Transverse colon (tissue), 4 donors: ENCODE measurements at regions not wholly inside any gene's neighbourhood (a gene's known extent, or its start where the extent isn't known, plus 50 kb on each side); places are given as distances from the start of the nearest gene placed in this dataset.

Source experiments
- DNase-seq: peaks from one replicate; pipeline ENCODE4 v3.0.0-alpha.2; 2019
- H3K27ac ChIP-seq, 4 donors: fragments of 200-600 bp; sonication (generic); 2 replicates each; pipeline ENCODE4 v1.5.1; 2016 to 2018; ENCODE audit warnings: inconsistent platforms in 4 of 4
- H3K27me3 ChIP-seq: fragments of 200-600 bp; sonication (generic); 2 replicates; pipeline ENCODE4 v1.5.1; 2017; ENCODE audit warnings: inconsistent platforms
- H3K36me3 ChIP-seq, 4 donors: fragments of 200-600 bp; sonication (generic); 2 replicates each; pipeline ENCODE4 v1.5.1; 2017 to 2019; ENCODE audit warnings: inconsistent platforms in 4 of 4
- H3K4me1 ChIP-seq, 4 donors: fragments of 200-600 bp; sonication (generic); 2 replicates each; pipeline ENCODE4 v1.5.1; 2017 to 2020; ENCODE audit warnings: inconsistent platforms in 4 of 4
- H3K4me3 ChIP-seq, 4 donors: fragments of 200-600 bp; sonication (generic); 1 replicate in 1 of 4; 2 replicates in 3 of 4; pipeline versions ENCODE4 v1.5.1 to v1.6.1; 2017 to 2019; ENCODE audit warnings: inconsistent platforms in 4 of 4
- H3K9me3 ChIP-seq, 2 donors: fragments of 200-600 bp; sonication (generic); 2 replicates each; pipeline ENCODE4 v1.5.1; 2017 to 2019; ENCODE audit warnings: inconsistent platforms in 2 of 2
- EP300 ChIP-seq: sonication (generic); formaldehyde crosslinking; IDR thresholded peaks from one replicate; pipeline ENCODE4 v1.6.1; 2017; ENCODE audit warnings: antibody characterized with exemption, low read depth
- POLR2A ChIP-seq: fragments of 450-650 bp; IDR thresholded peaks from one replicate; pipeline ENCODE4 v1.6.1; 2016; ENCODE audit warnings: antibody characterized with exemption, mild to moderate bottlenecking, moderate library complexity
- POLR2AphosphoS5 ChIP-seq, 3 donors: sonication (generic); formaldehyde crosslinking; IDR thresholded peaks; one replicate each; pipeline ENCODE4 v1.6.1; 2016; ENCODE audit warnings: antibody characterized with exemption in 3 of 3
- WGBS, 2 donors: methylation state at CpG; one replicate each; pipeline ENCODE4 v1.1.5; 2018; ENCODE audit warnings: low coverage in 1 of 2; 5-methylcytosine and 5-hydroxymethylcytosine counted together
- in situ Hi-C, 4 donors: fragments of 200-750 bp; cut with MboI; loops; one replicate each; pipeline versions ENCODE4 v1.15.0 to v1.15.1; 2017; ENCODE audit warnings: low sequenced_read_pairs in 3 of 4, low pct_ligation_motif_present in 1 of 4, low pct_unique_long_range_greater_than_20kb in 1 of 4
- intact Hi-C: fragments of 100-400 bp; cut with DNase I; formaldehyde crosslinking; loops from one replicate; pipeline ENCODE4 v1.15.1; 2023; ENCODE audit warnings: low total_unique reads
- TF ChIP-seq, protein P1 (sequence below), 5 experiments: fragments of 200-600 bp in 3 of 5; fragments of 450-650 bp in 2 of 5; sonication (generic) in 3 of 5; IDR thresholded peaks; 1 replicate in 2 of 5; 2 replicates in 3 of 5; pipeline ENCODE4 v1.5.1; 2016 to 2017; ENCODE audit warnings: antibody characterized with exemption in 5 of 5, inconsistent platforms in 3 of 5, mild to moderate bottlenecking in 2 of 5, moderate library complexity in 1 of 5

DNA sequence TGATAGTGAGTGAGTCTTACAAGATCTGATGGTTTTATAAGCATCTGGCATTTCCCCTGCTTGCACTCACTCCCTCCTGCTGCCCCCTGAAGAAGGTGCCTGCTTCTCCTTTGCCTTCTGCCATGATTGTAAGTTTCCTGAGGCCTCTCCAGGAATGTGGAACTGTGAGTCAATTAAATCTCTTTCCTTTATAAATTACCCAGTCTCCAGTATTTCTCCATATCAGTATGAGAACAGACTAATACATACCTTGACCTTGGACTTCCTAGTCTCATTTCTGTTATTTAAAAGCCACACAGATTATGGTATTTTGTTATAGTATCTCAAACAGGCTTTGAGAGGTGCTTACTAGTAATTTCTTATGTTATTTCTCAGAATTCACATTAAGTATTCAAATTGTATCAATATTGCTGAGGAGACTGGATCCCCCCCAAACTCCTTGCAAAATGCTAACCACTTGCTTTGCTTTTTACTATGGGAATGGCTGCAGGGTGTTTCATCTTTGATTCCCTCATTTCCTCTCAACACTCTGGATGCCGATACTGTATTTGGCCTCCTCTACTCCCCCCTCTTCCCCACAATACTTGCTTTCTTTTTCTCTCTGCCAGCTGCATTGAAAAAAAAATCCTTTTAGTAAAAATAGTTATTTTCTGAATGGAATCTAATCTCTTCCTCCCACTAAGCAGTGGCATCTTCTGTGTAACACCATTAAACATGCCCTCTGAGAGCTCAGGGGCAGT lies 96.9 kb upstream of the WLS start:
- intact Hi-C loops: loop anchor here (10.0 kb wide), 1 partner anchor 94 kb away; the partner anchor contains the start of gene WLS
- in situ Hi-C loops: loop anchor here in 3 of 4 donors (10.0 to 25.0 kb wide), 5 partner anchors 204 to 792 kb away; partner anchors contain the start of gene GNG12 (in 1 of the 3)

GRCh38 chr1:68328490-68328889 lies 96.2 kb upstream of the WLS start:
- Histone ChIP-seq H3K4me1 (no peaks in the 10 kb centered on the region), H3K27me3 (no peaks in the 10 kb centered on the region), H3K36me3 (no peaks in the 10 kb centered on the region), H3K4me3 (no peak overlapping the region), H3K27ac (no peak overlapping the region), H3K9me3 (no peaks in the 10 kb centered on the region)
- WGBS, 2 donors: 75 to 76% methylated on average over 1 of the region's 1 CpG
- in situ Hi-C loops: loop anchor here in 3 of 4 donors (10.0 to 25.0 kb wide), 5 partner anchors 204 to 791 kb away; partner anchors contain the start of gene GNG12 (in 1 of the 3)
- TF ChIP-seq EP300 (no peak), POLR2A (no peak), POLR2AphosphoS5 (IDR thresholded peaks at IDR 0.05) (no peak)
- TF ChIP-seq, protein P1, sequence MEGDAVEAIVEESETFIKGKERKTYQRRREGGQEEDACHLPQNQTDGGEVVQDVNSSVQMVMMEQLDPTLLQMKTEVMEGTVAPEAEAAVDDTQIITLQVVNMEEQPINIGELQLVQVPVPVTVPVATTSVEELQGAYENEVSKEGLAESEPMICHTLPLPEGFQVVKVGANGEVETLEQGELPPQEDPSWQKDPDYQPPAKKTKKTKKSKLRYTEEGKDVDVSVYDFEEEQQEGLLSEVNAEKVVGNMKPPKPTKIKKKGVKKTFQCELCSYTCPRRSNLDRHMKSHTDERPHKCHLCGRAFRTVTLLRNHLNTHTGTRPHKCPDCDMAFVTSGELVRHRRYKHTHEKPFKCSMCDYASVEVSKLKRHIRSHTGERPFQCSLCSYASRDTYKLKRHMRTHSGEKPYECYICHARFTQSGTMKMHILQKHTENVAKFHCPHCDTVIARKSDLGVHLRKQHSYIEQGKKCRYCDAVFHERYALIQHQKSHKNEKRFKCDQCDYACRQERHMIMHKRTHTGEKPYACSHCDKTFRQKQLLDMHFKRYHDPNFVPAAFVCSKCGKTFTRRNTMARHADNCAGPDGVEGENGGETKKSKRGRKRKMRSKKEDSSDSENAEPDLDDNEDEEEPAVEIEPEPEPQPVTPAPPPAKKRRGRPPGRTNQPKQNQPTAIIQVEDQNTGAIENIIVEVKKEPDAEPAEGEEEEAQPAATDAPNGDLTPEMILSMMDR (IDR thresholded peaks at IDR 0.05): no peak
- DNase-seq: no peak
- intact Hi-C loops: loop anchor here (10.0 kb wide), 1 partner anchor 94 kb away; the partner anchor contains the start of gene WLS

More for the DNA sequence above, 96.9 kb upstream of the WLS start:
- Histone ChIP-seq H3K4me3 (no peak overlapping the region), H3K27ac (no peak overlapping the region), H3K27me3 (no peaks in the 10 kb centered on the region), H3K4me1 (no peaks in the 10 kb centered on the region), H3K9me3 (no peaks in the 10 kb centered on the region), H3K36me3 (no peaks in the 10 kb centered on the region)
- 68 to 85% methylated on average over 1 of the region's 1 CpG for WGBS, 2 donors
- DNase-seq: no peak
- no peak for TF ChIP-seq POLR2A
- TF ChIP-seq, protein P1 (IDR thresholded peaks at IDR 0.05): no peak
- no peak for TF ChIP-seq EP300
- TF ChIP-seq POLR2AphosphoS5 (IDR thresholded peaks at IDR 0.05): no peak

DNA sequence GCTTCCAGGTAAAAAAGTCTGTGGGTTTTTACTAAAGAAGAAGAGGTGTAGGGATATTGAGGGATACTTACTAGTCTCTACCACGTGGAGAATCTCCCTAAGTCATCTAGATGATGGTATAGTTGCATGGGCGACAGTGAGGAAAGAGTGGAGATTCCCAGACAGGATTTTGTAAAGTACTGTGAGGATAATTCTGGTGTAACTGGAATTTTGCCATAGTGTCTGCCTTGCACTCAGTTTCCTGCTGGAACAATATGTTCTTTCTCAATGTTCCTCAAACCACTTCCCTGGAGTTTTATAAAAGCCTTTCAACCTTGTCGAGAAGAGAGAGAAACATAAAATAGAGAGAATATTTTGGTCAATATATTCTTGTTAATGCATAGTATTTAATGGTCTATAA lies 95.1 kb upstream of the WLS start:
- H3K9me3 ChIP-seq: no peaks in the 10 kb centered on the region
- no peak for TF ChIP-seq POLR2A
- peak in 1 of 3 donors; percentile 28 for TF ChIP-seq POLR2AphosphoS5 (IDR thresholded peaks at IDR 0.05)
- in situ Hi-C loops (loop anchor here in 3 of 4 donors (10.0 to 25.0 kb wide), 5 partner anchors 203 to 790 kb away; partner anchors contain the start of gene GNG12 (in 1 of the 3)), intact Hi-C loops (loop anchor here (10.0 kb wide), 1 partner anchor 93 kb away; the partner anchor contains the start of gene WLS)
- H3K4me3 ChIP-seq: no peak overlapping the region
- DNase-seq: no peak
- no peaks in the 10 kb centered on the region for H3K36me3 ChIP-seq
- H3K27me3 ChIP-seq: no peaks in the 10 kb centered on the region
- H3K27ac ChIP-seq: no peak overlapping the region
- no peaks in the 10 kb centered on the region for H3K4me1 ChIP-seq
- WGBS, 2 donors: 53 to 64% methylated on average over 3 of the region's 3 CpGs

DNA sequence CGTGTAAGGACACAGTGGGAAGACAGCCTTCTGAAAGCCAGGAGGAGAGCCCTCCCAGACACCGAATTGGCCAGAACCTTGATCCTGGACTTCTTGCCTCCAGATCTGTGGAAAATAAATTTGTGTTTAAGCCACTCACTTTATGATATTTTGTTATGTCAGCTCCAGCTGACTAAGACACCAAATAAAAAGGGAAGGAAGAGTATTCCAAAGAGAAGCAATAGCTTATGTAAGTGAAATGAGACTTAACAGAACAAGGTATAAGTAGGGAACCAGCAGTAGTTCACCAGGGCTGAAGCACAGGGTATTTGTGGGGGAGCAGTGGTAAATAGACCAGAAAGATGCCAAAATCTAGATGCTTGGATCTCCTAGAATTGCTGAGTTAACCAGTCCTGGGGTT lies 94.2 kb upstream of the WLS start:
- Histone ChIP-seq H3K36me3 (no peaks in the 10 kb centered on the region), H3K9me3 (no peaks in the 10 kb centered on the region), H3K4me3 (no peak overlapping the region), H3K27ac (peak overlapping the region in 2 of 4 donors; percentile 14 to 26), H3K4me1 (no peaks in the 10 kb centered on the region), H3K27me3 (no peaks in the 10 kb centered on the region)
- no peak for DNase-seq
- in situ Hi-C loops (loop anchor here in 3 of 4 donors (10.0 to 25.0 kb wide), 5 partner anchors 202 to 789 kb away; partner anchors contain the start of gene GNG12 (in 1 of the 3)), intact Hi-C loops (loop anchor here (10.0 kb wide), 1 partner anchor 92 kb away; the partner anchor contains the start of gene WLS)
- WGBS, 2 donors: 76 to 77% methylated on average over 2 of the region's 2 CpGs
- TF ChIP-seq, protein P1 (IDR thresholded peaks at IDR 0.05): no peak
- TF ChIP-seq EP300 (no peak), POLR2A (no peak), POLR2AphosphoS5 (IDR thresholded peaks at IDR 0.05) (no peak)
